ENCODE measurements at regions not wholly inside any gene's neighbourhood (a gene's known extent, or its start where the extent isn't known, plus 50 kb on each side); places are given as distances from the start of the nearest gene placed in this dataset.
"Not testable (repeated sequence)": the region's sequence is repeated elsewhere in the genome, so short reads cannot be mapped to it uniquely, and the experiment has no call there.

- ATAC-seq = no peak
- intact Hi-C loops (cut with DNase I) = no loop called here
- DNase-seq = no peak
These were observed 1637.5 kb upstream of the GOT2 start for GRCh38 chr16:60371591-60371990.

DNA sequence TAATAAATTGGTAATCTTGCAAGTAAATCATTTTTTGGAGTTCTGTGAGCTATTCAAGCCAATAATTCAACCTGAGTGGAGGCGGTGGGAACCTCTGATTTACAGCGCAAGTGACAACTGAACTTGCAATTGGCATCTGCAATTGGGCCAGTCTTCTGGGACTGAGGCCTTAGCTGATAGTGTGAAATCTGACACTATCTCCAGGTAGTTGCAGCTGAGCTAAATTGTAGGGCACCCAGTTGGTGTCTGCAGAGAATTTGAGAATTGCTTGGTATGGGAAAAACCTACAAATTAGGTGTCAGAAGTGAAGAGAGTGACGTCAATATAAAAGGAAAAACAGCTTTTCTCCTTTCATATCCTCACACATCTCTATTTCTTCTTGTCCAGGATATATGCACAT lies 1633.6 kb upstream of the GOT2 start:
- DNase-seq (no peak), ATAC-seq (no peak)
- intact Hi-C loops (cut with DNase I) = no loop called here

GRCh38 chr16:60363566-60363965 lies 1629.5 kb upstream of the GOT2 start:
- ATAC-seq (no peak), DNase-seq (no peak)
- intact Hi-C loops (cut with DNase I) = no loop called here

DNA sequence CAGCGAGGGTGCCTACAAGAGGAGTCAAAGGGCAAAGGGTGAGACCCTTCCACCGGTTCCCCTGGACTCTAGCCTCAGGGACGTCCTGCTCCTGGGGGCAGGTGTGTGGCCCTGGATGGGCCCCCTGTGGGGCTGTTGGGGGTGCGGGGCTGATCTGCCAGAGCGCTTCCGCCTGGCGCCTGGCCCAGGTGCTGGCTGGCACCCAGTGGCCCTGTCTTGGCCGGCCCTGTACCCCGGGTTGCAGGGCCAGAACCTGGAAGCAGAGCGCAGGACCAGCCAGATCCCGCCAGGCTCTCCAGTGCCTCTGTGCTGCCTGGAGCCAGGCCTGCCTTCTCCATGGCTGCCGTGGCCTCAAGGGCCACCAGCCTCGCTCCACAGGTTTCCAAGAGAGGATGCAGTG lies 1625.8 kb upstream of the GOT2 start:
- ATAC-seq; intact Hi-C loops (cut with DNase I); DNase-seq: not testable (repeated sequence)

- DNase-seq; intact Hi-C loops (cut with DNase I); ATAC-seq: not testable (repeated sequence)
These were observed 1625.3 kb upstream of the GOT2 start for GRCh38 chr16:60359412-60359811.

- DNase-seq; ATAC-seq; intact Hi-C loops (cut with DNase I): not testable (repeated sequence)
These were observed 1623.9 kb upstream of the GOT2 start for GRCh38 chr16:60357876-60358522.

- DNase-seq (no peak), ATAC-seq (no peak)
- intact Hi-C loops (cut with DNase I) = no loop called here
These were observed 1612.1 kb upstream of the GOT2 start for GRCh38 chr16:60346256-60346655.

DNA sequence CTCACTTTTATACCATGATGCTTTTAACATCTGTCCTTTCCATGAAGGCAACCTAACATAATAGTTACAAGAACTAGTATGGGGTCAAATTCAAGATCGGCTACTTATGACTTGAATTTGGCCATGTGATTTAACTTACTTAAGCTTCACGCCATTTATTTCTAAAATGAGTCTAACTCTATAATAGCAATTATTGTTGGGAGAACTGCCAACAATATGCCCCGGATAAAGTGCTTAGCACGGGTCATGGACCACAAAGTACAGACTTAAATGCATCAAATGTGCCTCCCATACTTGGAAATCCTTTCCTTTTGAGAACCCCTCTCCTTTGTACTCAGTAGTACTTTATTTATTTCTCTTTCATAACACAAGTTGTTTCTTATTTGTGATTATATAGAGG lies 1603.6 kb upstream of the GOT2 start:
- ATAC-seq (no peak), DNase-seq (no peak)
- intact Hi-C loops (cut with DNase I) = no loop called here

- intact Hi-C loops (cut with DNase I) = no loop called here
- no peak for ATAC-seq
- DNase-seq = no peak
These were observed 1597.1 kb upstream of the GOT2 start for GRCh38 chr16:60331168-60331567.

- intact Hi-C loops (cut with DNase I) = no loop called here
- DNase-seq (no peak), ATAC-seq (no peak)
These were observed 1595.0 kb upstream of the GOT2 start for GRCh38 chr16:60329108-60329507.

- ATAC-seq (no peak), DNase-seq (no peak)
- intact Hi-C loops (cut with DNase I) = no loop called here
These were observed 1594.0 kb upstream of the GOT2 start for GRCh38 chr16:60328152-60328551.

DNA sequence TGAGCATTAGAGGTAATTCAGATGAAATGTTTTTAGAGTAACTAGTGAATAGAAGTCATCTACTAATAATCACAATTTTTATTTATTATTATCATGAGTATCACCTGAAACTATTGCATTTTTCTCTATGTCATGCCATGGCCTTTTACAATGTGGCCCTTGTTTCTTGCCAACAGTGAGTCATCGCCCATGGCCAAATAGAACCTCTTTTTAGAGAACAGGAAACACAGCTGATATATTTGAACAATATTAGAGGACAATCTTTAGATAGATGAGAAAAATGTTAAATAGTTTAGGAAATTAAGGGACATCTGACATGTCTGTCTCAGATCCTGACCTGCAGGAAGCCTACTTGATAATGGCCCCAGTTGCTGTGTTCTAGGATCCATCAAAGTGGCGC lies 1584.4 kb upstream of the GOT2 start:
- intact Hi-C loops (cut with DNase I) = no loop called here
- ATAC-seq = no peak

DNA sequence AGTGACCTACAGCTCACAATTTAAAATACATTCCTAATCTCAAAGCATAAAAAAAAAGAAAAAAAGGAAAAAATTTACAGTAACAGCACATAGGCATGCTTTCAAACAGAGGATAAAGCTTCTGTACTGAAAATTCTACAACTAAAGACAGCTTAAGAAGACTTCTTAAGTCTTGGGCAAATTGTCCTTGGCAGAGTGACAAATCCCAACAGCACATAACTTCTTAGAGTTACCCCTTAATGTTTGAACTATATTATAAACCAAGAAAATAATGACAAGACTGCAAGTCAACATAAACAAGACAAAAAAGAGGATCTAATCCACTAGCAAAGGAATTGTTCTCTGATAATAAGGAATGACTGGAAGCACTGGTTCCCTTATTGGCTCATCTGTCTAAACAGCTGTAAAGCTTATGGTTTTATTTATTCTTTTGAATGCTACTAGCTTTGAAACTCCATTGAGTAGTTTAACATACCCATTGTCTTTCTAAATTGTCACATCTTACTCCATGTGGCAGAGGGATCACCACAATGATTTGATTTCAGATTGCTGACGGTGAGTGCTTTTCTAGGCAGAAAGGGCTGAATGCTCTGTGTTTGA lies 1576.8 kb upstream of the GOT2 start:
- no peak for ATAC-seq
- intact Hi-C loops (cut with DNase I) = no loop called here

More for the DNA sequence above, 1584.4 kb upstream of the GOT2 start:
- no peak for DNase-seq

DNA sequence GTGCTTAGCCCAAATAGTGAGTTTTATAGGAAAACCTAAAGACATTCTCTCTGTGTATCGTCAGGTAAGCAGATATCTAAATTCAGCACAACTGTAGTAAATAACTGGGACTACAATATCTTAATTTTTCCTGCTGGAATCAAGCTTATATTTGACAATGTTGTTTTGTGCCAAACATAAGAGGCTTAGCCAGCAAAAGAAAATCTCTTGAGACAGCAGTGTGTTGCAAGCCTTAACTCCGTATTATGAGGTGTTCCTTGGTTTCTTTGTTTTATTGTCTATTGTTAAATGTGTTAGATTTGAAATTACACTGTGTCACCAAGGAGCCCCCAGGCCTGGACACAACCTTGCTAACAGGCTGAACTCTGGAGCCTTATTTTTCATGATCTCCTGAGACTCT lies 1570.6 kb upstream of the GOT2 start:
- DNase-seq = no peak
- intact Hi-C loops (cut with DNase I) = no loop called here
- no peak for ATAC-seq

More for the DNA sequence above, 1576.8 kb upstream of the GOT2 start:
- no peak for DNase-seq

GRCh38 chr16:60304066-60304465 lies 1570.0 kb upstream of the GOT2 start:
- ATAC-seq (peak in 1 of 2 donors; percentile 70), DNase-seq (no peak)
- intact Hi-C loops (cut with DNase I) = no loop called here

GRCh38 chr16:60302676-60303075 lies 1568.6 kb upstream of the GOT2 start:
- ATAC-seq = no peak
- intact Hi-C loops (cut with DNase I) = no loop called here
- no peak for DNase-seq

GRCh38 chr16:60302261-60302660 lies 1568.1 kb upstream of the GOT2 start:
- intact Hi-C loops (cut with DNase I) = no loop called here
- ATAC-seq (no peak), DNase-seq (no peak)

- DNase-seq = no peak
- intact Hi-C loops (cut with DNase I) = no loop called here
- no peak for ATAC-seq
These were observed 1565.2 kb upstream of the GOT2 start for GRCh38 chr16:60299241-60299776.

GRCh38 chr16:60295451-60295850 lies 1561.3 kb upstream of the GOT2 start:
- intact Hi-C loops (cut with DNase I) = no loop called here
- DNase-seq (no peak), ATAC-seq (no peak)

GRCh38 chr16:60285794-60286193 lies 1551.7 kb upstream of the GOT2 start:
- ATAC-seq = no peak
- intact Hi-C loops (cut with DNase I) = no loop called here
- no peak for DNase-seq

DNA sequence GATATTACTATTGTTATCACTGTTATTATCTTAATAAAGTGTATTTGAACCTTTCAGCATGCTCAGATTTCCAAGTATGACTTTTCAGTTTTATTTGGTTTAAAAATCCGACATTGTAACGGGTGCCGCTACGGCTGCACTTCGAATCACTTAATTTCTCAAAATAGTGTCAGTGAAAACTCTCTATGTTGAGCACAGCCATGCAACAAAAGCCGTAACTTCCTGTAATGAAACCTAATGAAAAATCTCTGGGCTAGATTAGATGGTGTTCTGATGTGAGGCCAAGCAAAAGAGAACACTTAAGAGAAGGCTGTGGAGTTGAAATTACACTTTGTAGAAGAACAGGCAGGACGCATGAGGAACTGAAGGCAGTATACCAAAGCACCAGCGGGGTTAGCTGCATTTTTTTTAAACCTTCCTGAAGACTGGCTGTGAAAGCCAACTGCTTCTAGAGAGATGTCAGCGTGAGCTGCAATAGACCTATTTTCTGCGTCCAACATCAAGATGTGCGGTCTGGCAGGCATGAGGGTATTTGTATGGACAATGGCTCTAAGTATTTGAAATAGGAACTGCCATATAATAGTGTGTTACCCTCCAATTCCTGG lies 1545.0 kb upstream of the GOT2 start:
- intact Hi-C loops (cut with DNase I) = no loop called here

More for the DNA sequence above, 1545.0 kb upstream of the GOT2 start:
- DNase-seq (no peak), ATAC-seq (no peak)

Data from left cardiac atrium (tissue), 4 donors.